DMS 273 treated with DMSO at 0.1 percent for 48 hours (cell line): ENCODE measurements at regions not wholly inside any gene's neighbourhood (a gene's known extent, or its start where the extent isn't known, plus 50 kb on each side); places are given as distances from the start of the nearest gene placed in this dataset.

Experiments used
- DNase-seq: peaks from one replicate; lab custom pipeline; 2025; lab: John Stamatoyannopoulos, UW

- DNase-seq: no peak
Observed at GRCh38 chr20:40738976-40739375, 49.9 kb upstream of the MAFB start.

- DNase-seq: no peak
Observed at GRCh38 chr20:40739841-40740240, 50.8 kb upstream of the MAFB start.

- no peak for DNase-seq
Observed at GRCh38 chr20:40741507-40742106, 52.6 kb upstream of the MAFB start.

GRCh38 chr20:40743141-40743775, 54.2 kb upstream of the MAFB start:
- peak; percentile 48 for DNase-seq

GRCh38 chr20:40744072-40744817, 55.2 kb upstream of the MAFB start:
- no peak for DNase-seq

GRCh38 chr20:40744818-40745175, 55.8 kb upstream of the MAFB start:
- DNase-seq: no peak

- no peak for DNase-seq
Observed at GRCh38 chr20:40746251-40746650, 57.2 kb upstream of the MAFB start.

GRCh38 chr20:40748182-40748581, 59.1 kb upstream of the MAFB start:
- no peak for DNase-seq

GRCh38 chr20:40749985-40750506, 61.0 kb upstream of the MAFB start:
- no peak for DNase-seq

GRCh38 chr20:40750541-40751035, 61.6 kb upstream of the MAFB start:
- DNase-seq: no peak

- DNase-seq: no peak
Observed at GRCh38 chr20:40753472-40753871, 64.4 kb upstream of the MAFB start.

GRCh38 chr20:40754339-40754943, 65.4 kb upstream of the MAFB start:
- DNase-seq: no peak

GRCh38 chr20:40757087-40757486, 68.1 kb upstream of the MAFB start:
- DNase-seq: no peak

GRCh38 chr20:40758790-40759189, 69.8 kb upstream of the MAFB start:
- no peak for DNase-seq

GRCh38 chr20:40760399-40760798, 71.4 kb upstream of the MAFB start:
- DNase-seq: no peak

GRCh38 chr20:40763646-40764295, 74.7 kb upstream of the MAFB start:
- DNase-seq: no peak

GRCh38 chr20:40765814-40766480, 76.9 kb upstream of the MAFB start:
- DNase-seq: no peak

GRCh38 chr20:40766790-40767614, 78.0 kb upstream of the MAFB start:
- no peak for DNase-seq

- DNase-seq: no peak
Observed at GRCh38 chr20:40767615-40767924, 78.5 kb upstream of the MAFB start.

GRCh38 chr20:40768105-40768504, 79.1 kb upstream of the MAFB start:
- DNase-seq: no peak
